ENCODE measurements at regions not wholly inside any gene's neighbourhood (a gene's known extent, or its start where the extent isn't known, plus 50 kb on each side); places are given as distances from the start of the nearest gene placed in this dataset.

GRCh38 chr2:120873958-120874887 is 138.6 kb downstream of the GLI2 start:
- TF ChIP-seq, protein P1, sequence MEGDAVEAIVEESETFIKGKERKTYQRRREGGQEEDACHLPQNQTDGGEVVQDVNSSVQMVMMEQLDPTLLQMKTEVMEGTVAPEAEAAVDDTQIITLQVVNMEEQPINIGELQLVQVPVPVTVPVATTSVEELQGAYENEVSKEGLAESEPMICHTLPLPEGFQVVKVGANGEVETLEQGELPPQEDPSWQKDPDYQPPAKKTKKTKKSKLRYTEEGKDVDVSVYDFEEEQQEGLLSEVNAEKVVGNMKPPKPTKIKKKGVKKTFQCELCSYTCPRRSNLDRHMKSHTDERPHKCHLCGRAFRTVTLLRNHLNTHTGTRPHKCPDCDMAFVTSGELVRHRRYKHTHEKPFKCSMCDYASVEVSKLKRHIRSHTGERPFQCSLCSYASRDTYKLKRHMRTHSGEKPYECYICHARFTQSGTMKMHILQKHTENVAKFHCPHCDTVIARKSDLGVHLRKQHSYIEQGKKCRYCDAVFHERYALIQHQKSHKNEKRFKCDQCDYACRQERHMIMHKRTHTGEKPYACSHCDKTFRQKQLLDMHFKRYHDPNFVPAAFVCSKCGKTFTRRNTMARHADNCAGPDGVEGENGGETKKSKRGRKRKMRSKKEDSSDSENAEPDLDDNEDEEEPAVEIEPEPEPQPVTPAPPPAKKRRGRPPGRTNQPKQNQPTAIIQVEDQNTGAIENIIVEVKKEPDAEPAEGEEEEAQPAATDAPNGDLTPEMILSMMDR (IDR thresholded peaks at IDR 0.05): no peak
- no peak for TF ChIP-seq POLR2A (IDR thresholded peaks at IDR 0.05)
